Upper lobe of left lung (tissue), 6 donors: ENCODE measurements at regions not wholly inside any gene's neighbourhood (a gene's known extent, or its start where the extent isn't known, plus 50 kb on each side); places are given as distances from the start of the nearest gene placed in this dataset.

Source experiments
- ATAC-seq, 2 donors: fragments of 200-7000 bp; cut with Tn5 transposase; one replicate each; pipeline ENCODE4 v1.9.1; 2022; ENCODE audit warnings: mild to moderate bottlenecking in 2 of 2, moderate library complexity in 2 of 2; ENCODE audit not compliant: low FRiP score in 2 of 2
- DNase-seq, 2 donors: peaks; one replicate each; pipeline ENCODE4 v3.0.0-alpha.2; 2019 to 2020
- H3K27ac ChIP-seq, 4 donors: fragments of 200-600 bp; sonication (generic); one replicate each; pipeline ENCODE4 v1.5.1; 2016 to 2019
- H3K27me3 ChIP-seq, 4 donors: fragments of 200-600 bp; sonication (generic); one replicate each; pipeline ENCODE4 v1.5.1; 2017 to 2019
- H3K36me3 ChIP-seq, 4 donors: fragments of 200-600 bp; sonication (generic); one replicate each; pipeline ENCODE4 v1.5.1; 2016 to 2019
- H3K4me1 ChIP-seq, 4 donors: fragments of 200-600 bp; sonication (generic); one replicate each; pipeline ENCODE4 v1.5.1; 2018 to 2019
- H3K4me3 ChIP-seq, 4 donors: fragments of 200-600 bp; sonication (generic); one replicate each; pipeline ENCODE4 v1.5.1; 2017 to 2019; ENCODE audit warnings: mild to moderate bottlenecking in 2 of 4, moderate library complexity in 1 of 4
- H3K9me3 ChIP-seq, 4 donors: fragments of 200-600 bp; sonication (generic); one replicate each; pipeline ENCODE4 v1.5.1; 2018 to 2019
- CTCF ChIP-seq, 6 experiments: fragments of 450-650 bp in 4 of 6; fragments of 200-600 bp in 2 of 6; sonication (generic) in 2 of 6; IDR thresholded peaks; one replicate each; pipeline ENCODE4 v1.5.1; 2016 to 2019; ENCODE audit warnings: antibody characterized with exemption in 6 of 6
- EP300 ChIP-seq, 4 donors: sonication (generic); formaldehyde crosslinking; IDR thresholded peaks; one replicate each; pipeline ENCODE4 v1.5.1; 2017; ENCODE audit warnings: antibody characterized with exemption in 4 of 4, control low read depth in 2 of 4
- POLR2A ChIP-seq, 4 donors: fragments of 450-650 bp; IDR thresholded peaks; one replicate each; pipeline ENCODE4 v1.5.1; 2016 to 2017; ENCODE audit warnings: antibody characterized with exemption in 4 of 4, mild to moderate bottlenecking in 2 of 4
- POLR2AphosphoS5 ChIP-seq, 2 donors: sonication (generic); formaldehyde crosslinking; IDR thresholded peaks; one replicate each; pipeline ENCODE4 v1.5.1; 2017; ENCODE audit warnings: antibody characterized with exemption in 2 of 2
- WGBS, 2 donors: methylation state at CpG; one replicate each; pipeline ENCODE4 v1.1.5; 2017 to 2018; 5-methylcytosine and 5-hydroxymethylcytosine counted together
- donor health status: DM: no; HTN: no; CAD: no; lungs with moderate emphysema.
- donor health status: DM: no; HTN: yes; CAD: no; lungs with severe emphysema.

DNA sequence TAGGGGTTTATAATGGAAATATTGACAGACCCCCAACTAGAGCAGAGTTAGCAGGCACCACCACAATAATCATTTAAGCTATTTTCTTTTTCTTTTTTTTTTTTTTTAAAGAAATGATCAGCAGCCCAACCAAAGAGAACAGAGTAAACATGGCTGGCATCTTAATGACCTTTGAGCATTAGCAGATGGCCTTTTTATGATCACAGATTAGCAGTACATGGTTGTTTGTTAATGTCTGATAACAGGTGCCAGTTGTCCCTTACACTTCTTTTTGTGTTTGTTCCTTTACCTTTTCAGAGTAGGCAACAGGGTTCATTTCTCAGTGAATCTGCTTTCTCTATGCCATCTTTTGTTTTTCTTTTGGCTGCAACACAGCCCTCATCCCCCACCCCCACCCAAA, 747.0 kb downstream of the BCL11A start:
- no peaks in the 10 kb centered on the region for H3K27me3 ChIP-seq
- H3K36me3 ChIP-seq: no peaks in the 10 kb centered on the region
- H3K9me3 ChIP-seq: no peaks in the 10 kb centered on the region
- ATAC-seq (no peak), DNase-seq (no peak)
- TF ChIP-seq POLR2A (IDR thresholded peaks at IDR 0.05) (no peak), POLR2AphosphoS5 (IDR thresholded peaks at IDR 0.05) (no peak), CTCF (IDR thresholded peaks at IDR 0.05) (no peak), EP300 (IDR thresholded peaks at IDR 0.05) (no peak)
- no peak overlapping the region for H3K27ac ChIP-seq
- no peaks in the 10 kb centered on the region for H3K4me1 ChIP-seq
- H3K4me3 ChIP-seq: no peak overlapping the region

GRCh38 chr2:59804732-59805131, 748.7 kb downstream of the BCL11A start:
- Histone ChIP-seq H3K4me3 (no peak overlapping the region), H3K27ac (no peak overlapping the region), H3K4me1 (no peaks in the 10 kb centered on the region), H3K36me3 (no peaks in the 10 kb centered on the region), H3K9me3 (no peaks in the 10 kb centered on the region), H3K27me3 (no peaks in the 10 kb centered on the region)
- TF ChIP-seq EP300 (IDR thresholded peaks at IDR 0.05) (no peak), CTCF (IDR thresholded peaks at IDR 0.05) (no peak), POLR2AphosphoS5 (IDR thresholded peaks at IDR 0.05) (no peak), POLR2A (IDR thresholded peaks at IDR 0.05) (no peak)
- DNase-seq (no peak), ATAC-seq (no peak)
- WGBS, 2 donors: 62% methylated on average over 6 of the region's 6 CpGs

DNA sequence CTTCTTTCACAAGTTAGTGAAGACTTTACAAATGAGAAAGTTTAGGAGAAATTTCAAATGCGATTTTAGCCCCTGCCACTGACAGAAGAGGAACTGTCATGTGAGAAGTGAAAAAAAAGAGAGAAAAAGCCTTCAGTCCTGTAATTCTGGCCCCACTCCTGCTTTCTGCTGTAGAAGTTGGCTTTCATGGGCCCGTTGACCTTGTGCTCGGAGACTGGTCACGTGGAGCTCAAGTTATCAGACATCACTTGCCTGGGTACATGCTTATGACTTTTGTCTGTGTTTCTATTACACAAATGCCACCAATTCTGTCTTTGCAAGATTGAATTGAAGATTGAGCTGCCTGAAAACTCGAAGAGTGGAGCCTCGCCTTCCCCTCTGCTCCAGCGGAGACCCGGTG, 749.9 kb downstream of the BCL11A start:
- 82 to 88% methylated on average over 8 of the region's 8 CpGs for WGBS, 2 donors
- Histone ChIP-seq H3K4me1 (no peaks in the 10 kb centered on the region), H3K4me3 (no peak overlapping the region), H3K27ac (no peak overlapping the region), H3K9me3 (no peaks in the 10 kb centered on the region), H3K27me3 (no peaks in the 10 kb centered on the region), H3K36me3 (no peaks in the 10 kb centered on the region)
- DNase-seq: no peak
- ATAC-seq: no peak
- TF ChIP-seq POLR2AphosphoS5 (IDR thresholded peaks at IDR 0.05) (no peak), CTCF (IDR thresholded peaks at IDR 0.05) (no peak), EP300 (IDR thresholded peaks at IDR 0.05) (no peak), POLR2A (IDR thresholded peaks at IDR 0.05) (no peak)

DNA sequence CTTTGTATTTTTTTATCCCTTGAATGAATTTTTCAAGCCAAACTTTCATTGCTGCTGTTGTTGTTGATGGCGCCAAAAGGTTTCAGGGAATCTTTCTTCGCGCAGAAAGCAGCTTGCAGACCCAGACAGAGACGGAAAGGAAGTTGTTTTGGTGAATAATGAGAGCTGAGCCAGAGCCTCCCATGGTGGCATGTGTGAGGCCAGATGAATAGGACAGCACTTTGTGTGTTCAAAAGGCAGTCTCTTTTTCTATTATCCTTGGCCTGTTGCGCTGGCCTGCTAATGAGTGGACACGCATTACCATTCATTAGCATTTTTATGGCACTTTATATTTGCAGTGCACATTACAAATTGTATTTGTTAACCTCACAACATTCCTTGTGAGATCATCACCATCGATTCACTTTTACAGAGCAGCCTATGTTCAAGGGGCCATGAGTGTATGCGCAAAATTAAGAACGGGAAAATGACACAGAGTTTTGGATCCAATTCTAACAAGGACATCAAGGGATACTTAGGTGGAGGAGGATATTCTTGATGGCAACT, 754.7 kb downstream of the BCL11A start:
- WGBS, 2 donors: 87 to 95% methylated on average over 9 of the region's 9 CpGs
- ATAC-seq: no peak

More for the DNA sequence above, 754.7 kb downstream of the BCL11A start:
- Histone ChIP-seq H3K36me3 (no peaks in the 10 kb centered on the region), H3K27ac (no peak overlapping the region), H3K9me3 (no peaks in the 10 kb centered on the region), H3K27me3 (no peaks in the 10 kb centered on the region), H3K4me3 (no peak overlapping the region), H3K4me1 (no peaks in the 10 kb centered on the region)
- DNase-seq: no peak
- TF ChIP-seq POLR2AphosphoS5 (IDR thresholded peaks at IDR 0.05): no peak
- no peak for TF ChIP-seq CTCF (IDR thresholded peaks at IDR 0.05)
- TF ChIP-seq POLR2A (IDR thresholded peaks at IDR 0.05): no peak
- TF ChIP-seq EP300 (IDR thresholded peaks at IDR 0.05): no peak
